ENCODE measurements at regions not wholly inside any gene's neighbourhood (a gene's known extent, or its start where the extent isn't known, plus 50 kb on each side); places are given as distances from the start of the nearest gene placed in this dataset.

DNA sequence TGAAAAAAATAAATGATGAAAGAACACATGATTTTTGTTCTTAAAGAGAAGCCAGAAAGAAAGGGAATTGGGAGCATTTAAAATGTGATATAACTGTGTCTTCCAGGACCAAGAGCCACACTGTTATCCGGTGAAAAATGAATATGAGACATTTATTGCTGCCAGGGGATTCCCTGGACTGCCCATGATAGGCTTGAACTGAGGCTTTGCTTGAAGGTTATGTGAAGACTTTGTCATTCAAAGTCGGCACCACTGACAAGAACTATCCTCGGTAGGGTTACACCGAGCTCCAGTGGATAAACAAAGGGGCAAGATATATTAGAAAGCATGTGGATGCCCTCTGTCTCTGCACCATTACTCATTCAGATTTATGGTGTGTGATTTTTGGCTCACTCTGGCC, 125.4 kb upstream of the MINDY3 start:
- POLR2A ChIA-PET, result no interaction called here
- WGBS (ENCODE audit: insufficient coverage), result 88% methylated on average over 4 of the region's 4 CpGs

DNA sequence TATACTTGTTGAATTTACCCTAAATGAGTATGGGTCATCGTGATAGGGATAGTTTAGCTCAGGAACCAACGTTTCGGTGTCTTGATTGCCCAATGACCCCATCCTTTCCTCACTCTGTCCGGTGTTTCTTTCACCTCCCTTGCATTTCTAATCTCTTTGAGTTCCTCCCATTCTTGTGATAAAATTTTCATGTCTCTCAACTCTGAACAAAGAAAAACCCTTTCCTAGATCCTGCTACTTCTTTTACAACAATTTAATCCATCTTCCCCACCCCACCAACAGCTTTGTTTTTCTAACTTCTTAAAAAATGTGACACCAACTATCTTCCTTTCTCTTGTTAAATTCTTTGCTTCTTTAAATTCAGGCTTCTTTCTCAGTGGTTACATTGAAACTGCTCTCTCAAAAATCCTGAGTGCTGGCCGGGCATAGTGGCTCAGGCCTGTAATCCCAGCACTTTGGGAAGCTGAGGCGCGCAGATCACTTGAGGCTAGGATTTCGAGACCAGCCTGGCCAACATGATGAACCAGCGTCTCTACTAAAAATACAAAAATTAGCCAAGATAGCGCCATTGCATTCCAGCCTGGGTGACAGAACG, 130.3 kb upstream of the MINDY3 start:
- Histone ChIP-seq H3K4me1 (ENCODE audit: control extremely low read depth in 1 of 4, control insufficient read depth in 4 of 4, insufficient read depth in 4 of 4, low read length in 3 of 4) (no peaks in the 10 kb centered on the region), H3K36me3 (ENCODE audit: control insufficient read depth in 4 of 4, insufficient read depth in 4 of 4, low read length in 3 of 4) (no peaks in the 10 kb centered on the region), H3K27me3 (replicated peaks in 2 of 5; ENCODE audit: control insufficient read depth in 4 of 5, insufficient read depth in 5 of 5, low read length in 4 of 5) (no peaks in the 10 kb centered on the region), H3K4me3 (ENCODE audit: control insufficient read depth in 1 of 7, extremely low read depth in 1 of 7, insufficient read depth in 4 of 7, low read depth in 2 of 7, low read length in 6 of 7) (no peak overlapping the region), H3K9me3 (ENCODE audit: control extremely low read depth in 1 of 5, control insufficient read depth in 4 of 5, insufficient read depth in 2 of 5, low read depth in 1 of 5, low read length in 4 of 5) (no peaks in the 10 kb centered on the region), H3K27ac (ENCODE audit: insufficient read depth in 1 of 2, low read depth in 1 of 2, low read length in 2 of 2, poor library complexity in 1 of 2, severe bottlenecking in 2 of 2) (no peak overlapping the region)
- ChIA-PET POLR2A (no interaction called here), CTCF (interaction anchor here (0.6 kb wide), 2 partner anchors 186 to 760 kb away, joined by 3 read pairs; no protein-coding TSS in a partner anchor)
- WGBS (ENCODE audit: insufficient coverage), result 87% methylated on average over 8 of the region's 11 CpGs
- no peak for DNase-seq

More for the DNA sequence above, 125.4 kb upstream of the MINDY3 start:
- Histone ChIP-seq H3K27me3 (replicated peaks in 2 of 5; ENCODE audit: control insufficient read depth in 4 of 5, insufficient read depth in 5 of 5, low read length in 4 of 5) (no peaks in the 10 kb centered on the region), H3K4me1 (ENCODE audit: control extremely low read depth in 1 of 4, control insufficient read depth in 4 of 4, insufficient read depth in 4 of 4, low read length in 3 of 4) (no peaks in the 10 kb centered on the region), H3K4me3 (ENCODE audit: control insufficient read depth in 1 of 7, extremely low read depth in 1 of 7, insufficient read depth in 4 of 7, low read depth in 2 of 7, low read length in 6 of 7) (no peak overlapping the region), H3K9me3 (ENCODE audit: control extremely low read depth in 1 of 5, control insufficient read depth in 4 of 5, insufficient read depth in 2 of 5, low read depth in 1 of 5, low read length in 4 of 5) (no peaks in the 10 kb centered on the region), H3K27ac (ENCODE audit: insufficient read depth in 1 of 2, low read depth in 1 of 2, low read length in 2 of 2, poor library complexity in 1 of 2, severe bottlenecking in 2 of 2) (no peak overlapping the region), H3K36me3 (ENCODE audit: control insufficient read depth in 4 of 4, insufficient read depth in 4 of 4, low read length in 3 of 4) (no peaks in the 10 kb centered on the region)
- DNase-seq, result no peak
- CTCF ChIA-PET, result no interaction called here

GRCh38 chr10:15997313-15997712, 137.0 kb upstream of the MINDY3 start:
- H3K27ac ChIP-seq (ENCODE audit: insufficient read depth in 1 of 2, low read depth in 1 of 2, low read length in 2 of 2, poor library complexity in 1 of 2, severe bottlenecking in 2 of 2), result no peak overlapping the region
- H3K9me3 ChIP-seq (ENCODE audit: control extremely low read depth in 1 of 5, control insufficient read depth in 4 of 5, insufficient read depth in 2 of 5, low read depth in 1 of 5, low read length in 4 of 5), result peaks cover 0 to 4% (median 0%) of the 10 kb centered on the region in 5 experiments
- POLR2A ChIA-PET, result no interaction called here
- 100% methylated on average over 2 of the region's 4 CpGs for WGBS (ENCODE audit: insufficient coverage)
- H3K36me3 ChIP-seq (ENCODE audit: control insufficient read depth in 4 of 4, insufficient read depth in 4 of 4, low read length in 3 of 4), result no peaks in the 10 kb centered on the region
- H3K4me3 ChIP-seq (ENCODE audit: control insufficient read depth in 1 of 7, extremely low read depth in 1 of 7, insufficient read depth in 4 of 7, low read depth in 2 of 7, low read length in 6 of 7), result no peak overlapping the region
- H3K27me3 ChIP-seq (replicated peaks in 2 of 5; ENCODE audit: control insufficient read depth in 4 of 5, insufficient read depth in 5 of 5, low read length in 4 of 5), result no peaks in the 10 kb centered on the region
- no peak for DNase-seq
- CTCF ChIA-PET, result no interaction called here
- no peaks in the 10 kb centered on the region for H3K4me1 ChIP-seq (ENCODE audit: control extremely low read depth in 1 of 4, control insufficient read depth in 4 of 4, insufficient read depth in 4 of 4, low read length in 3 of 4)

DNA sequence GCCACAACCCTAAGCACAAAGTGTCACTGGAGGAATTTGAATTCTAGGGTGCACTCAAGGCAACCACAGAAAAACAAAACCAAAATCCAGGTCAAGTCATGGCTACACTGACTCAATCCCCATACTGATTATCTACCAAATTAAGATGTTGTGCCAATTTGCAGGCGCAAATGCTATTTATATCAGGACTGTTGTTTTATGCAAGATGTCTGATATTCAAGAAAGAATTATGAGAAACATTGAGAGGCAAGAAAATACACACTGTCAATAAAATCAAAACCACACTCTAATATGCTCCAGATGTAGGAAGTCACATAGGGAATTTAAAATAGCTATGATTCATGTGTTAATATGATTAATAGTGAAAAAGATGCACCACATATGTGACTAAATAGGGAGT, 141.3 kb upstream of the MINDY3 start:
- Histone ChIP-seq H3K4me1 (ENCODE audit: control extremely low read depth in 1 of 4, control insufficient read depth in 4 of 4, insufficient read depth in 4 of 4, low read length in 3 of 4) (no peaks in the 10 kb centered on the region), H3K36me3 (ENCODE audit: control insufficient read depth in 4 of 4, insufficient read depth in 4 of 4, low read length in 3 of 4) (no peaks in the 10 kb centered on the region), H3K27ac (ENCODE audit: insufficient read depth in 1 of 2, low read depth in 1 of 2, low read length in 2 of 2, poor library complexity in 1 of 2, severe bottlenecking in 2 of 2) (no peak overlapping the region), H3K4me3 (ENCODE audit: control insufficient read depth in 1 of 7, extremely low read depth in 1 of 7, insufficient read depth in 4 of 7, low read depth in 2 of 7, low read length in 6 of 7) (no peak overlapping the region), H3K27me3 (replicated peaks in 2 of 5; ENCODE audit: control insufficient read depth in 4 of 5, insufficient read depth in 5 of 5, low read length in 4 of 5) (no peaks in the 10 kb centered on the region), H3K9me3 (ENCODE audit: control extremely low read depth in 1 of 5, control insufficient read depth in 4 of 5, insufficient read depth in 2 of 5, low read depth in 1 of 5, low read length in 4 of 5) (peaks cover 0 to 4% (median 0%) of the 10 kb centered on the region in 5 experiments)
- CTCF ChIA-PET, result interaction anchor here (0.6 to 0.9 kb wide), 2 partner anchors 13 to 56 kb away, joined by 3 read pairs; no protein-coding TSS in a partner anchor
- no peak for DNase-seq
- no CpG with 5 or more reads among the region's 1 CpG for WGBS (ENCODE audit: insufficient coverage)
- POLR2A ChIA-PET, result no interaction called here

DNA sequence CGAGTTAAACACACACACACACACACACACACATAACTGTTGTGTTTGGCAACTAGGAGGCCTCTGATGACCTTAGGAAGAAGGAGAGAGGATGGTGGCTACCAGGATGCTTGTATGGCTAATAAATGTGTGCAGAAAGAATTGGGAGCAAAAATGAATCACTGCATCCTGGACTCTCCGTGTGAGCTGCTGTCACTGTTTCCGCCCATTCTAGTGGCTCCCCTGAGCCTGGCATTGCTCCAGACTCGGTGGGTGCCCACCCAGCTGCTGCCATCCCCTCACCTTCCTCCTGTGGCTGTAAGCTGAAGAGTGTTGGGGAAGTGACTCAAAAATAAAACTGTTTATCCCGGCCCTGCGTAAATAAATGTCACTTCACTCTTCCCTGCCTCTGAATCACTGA, 149.5 kb upstream of the MINDY3 start:
- WGBS (ENCODE audit: insufficient coverage), result 50% methylated on average over 5 of the region's 6 CpGs
- Histone ChIP-seq H3K9me3 (ENCODE audit: control extremely low read depth in 1 of 5, control insufficient read depth in 4 of 5, insufficient read depth in 2 of 5, low read depth in 1 of 5, low read length in 4 of 5) (peaks cover 0 to 4% (median 0%) of the 10 kb centered on the region in 5 experiments), H3K36me3 (ENCODE audit: control insufficient read depth in 4 of 4, insufficient read depth in 4 of 4, low read length in 3 of 4) (no peaks in the 10 kb centered on the region), H3K27me3 (replicated peaks in 2 of 5; ENCODE audit: control insufficient read depth in 4 of 5, insufficient read depth in 5 of 5, low read length in 4 of 5) (no peaks in the 10 kb centered on the region), H3K4me1 (ENCODE audit: control extremely low read depth in 1 of 4, control insufficient read depth in 4 of 4, insufficient read depth in 4 of 4, low read length in 3 of 4) (no peaks in the 10 kb centered on the region), H3K27ac (ENCODE audit: insufficient read depth in 1 of 2, low read depth in 1 of 2, low read length in 2 of 2, poor library complexity in 1 of 2, severe bottlenecking in 2 of 2) (no peak overlapping the region), H3K4me3 (ENCODE audit: control insufficient read depth in 1 of 7, extremely low read depth in 1 of 7, insufficient read depth in 4 of 7, low read depth in 2 of 7, low read length in 6 of 7) (no peak overlapping the region)
- ChIA-PET CTCF (no interaction called here), POLR2A (no interaction called here)
- DNase-seq, result no peak

DNA sequence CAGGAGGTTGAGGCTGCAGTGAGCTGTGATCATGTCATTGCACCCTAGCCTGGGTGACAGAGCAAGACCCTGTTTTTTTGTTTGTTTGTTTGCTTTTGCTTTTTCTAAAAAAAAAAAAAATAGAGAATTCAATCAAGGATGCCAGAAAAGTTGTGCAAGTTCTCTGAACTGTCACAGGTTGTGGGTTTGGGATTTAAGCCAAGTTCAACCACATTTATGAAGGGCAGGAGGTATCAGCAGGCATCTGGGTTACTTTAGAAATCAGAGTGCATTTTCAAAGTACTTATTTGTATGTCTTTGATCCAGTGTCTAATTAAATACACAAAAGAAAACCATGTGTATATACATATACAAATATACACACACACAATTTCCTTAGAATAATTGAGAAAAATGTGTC, 151.2 kb upstream of the MINDY3 start:
- Histone ChIP-seq H3K36me3 (ENCODE audit: control insufficient read depth in 4 of 4, insufficient read depth in 4 of 4, low read length in 3 of 4) (no peaks in the 10 kb centered on the region), H3K27ac (ENCODE audit: insufficient read depth in 1 of 2, low read depth in 1 of 2, low read length in 2 of 2, poor library complexity in 1 of 2, severe bottlenecking in 2 of 2) (no peak overlapping the region), H3K4me1 (ENCODE audit: control extremely low read depth in 1 of 4, control insufficient read depth in 4 of 4, insufficient read depth in 4 of 4, low read length in 3 of 4) (no peaks in the 10 kb centered on the region), H3K27me3 (replicated peaks in 2 of 5; ENCODE audit: control insufficient read depth in 4 of 5, insufficient read depth in 5 of 5, low read length in 4 of 5) (no peaks in the 10 kb centered on the region), H3K9me3 (ENCODE audit: control extremely low read depth in 1 of 5, control insufficient read depth in 4 of 5, insufficient read depth in 2 of 5, low read depth in 1 of 5, low read length in 4 of 5) (peaks cover 0 to 4% (median 0%) of the 10 kb centered on the region in 5 experiments), H3K4me3 (ENCODE audit: control insufficient read depth in 1 of 7, extremely low read depth in 1 of 7, insufficient read depth in 4 of 7, low read depth in 2 of 7, low read length in 6 of 7) (no peak overlapping the region)
- peak in 2 of 3 donors; percentile 0 to 1 for DNase-seq
- POLR2A ChIA-PET, result no interaction called here
- CTCF ChIA-PET, result no interaction called here

DNA sequence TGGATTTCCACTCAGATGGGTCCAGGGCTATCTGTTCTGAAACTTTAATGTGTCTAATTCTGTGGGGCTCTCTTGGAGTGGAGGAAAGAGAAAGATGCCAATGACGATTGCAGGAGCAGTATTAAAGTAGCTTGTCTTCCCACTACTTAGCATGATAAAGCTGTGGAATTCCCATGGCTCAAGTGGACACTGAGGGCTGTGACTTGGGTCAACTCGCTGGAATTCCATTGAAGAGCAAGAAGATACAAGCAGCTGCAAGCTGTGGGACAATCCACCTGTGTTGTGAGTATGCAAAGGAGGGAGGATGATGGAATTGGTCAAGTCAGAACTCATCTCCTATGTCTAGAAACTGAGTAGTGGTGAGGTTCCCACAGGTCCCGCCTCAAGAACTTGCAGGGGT, 154.2 kb upstream of the MINDY3 start:
- no peaks in the 10 kb centered on the region for H3K4me1 ChIP-seq (ENCODE audit: control extremely low read depth in 1 of 4, control insufficient read depth in 4 of 4, insufficient read depth in 4 of 4, low read length in 3 of 4)
- DNase-seq, result no peak
- ChIA-PET POLR2A (no interaction called here), CTCF (interaction anchor here (0.7 to 1.1 kb wide), 2 partner anchors 12 to 14 kb away, joined by 3 read pairs; no protein-coding TSS in a partner anchor)
- no peak overlapping the region for H3K27ac ChIP-seq (ENCODE audit: insufficient read depth in 1 of 2, low read depth in 1 of 2, low read length in 2 of 2, poor library complexity in 1 of 2, severe bottlenecking in 2 of 2)
- peaks cover 0 to 2% (median 0%) of the 10 kb centered on the region in 5 experiments for H3K9me3 ChIP-seq (ENCODE audit: control extremely low read depth in 1 of 5, control insufficient read depth in 4 of 5, insufficient read depth in 2 of 5, low read depth in 1 of 5, low read length in 4 of 5)
- H3K27me3 ChIP-seq (replicated peaks in 2 of 5; ENCODE audit: control insufficient read depth in 4 of 5, insufficient read depth in 5 of 5, low read length in 4 of 5), result no peaks in the 10 kb centered on the region
- no peaks in the 10 kb centered on the region for H3K36me3 ChIP-seq (ENCODE audit: control insufficient read depth in 4 of 4, insufficient read depth in 4 of 4, low read length in 3 of 4)
- no peak overlapping the region for H3K4me3 ChIP-seq (ENCODE audit: control insufficient read depth in 1 of 7, extremely low read depth in 1 of 7, insufficient read depth in 4 of 7, low read depth in 2 of 7, low read length in 6 of 7)
- 82% methylated on average over 2 of the region's 3 CpGs for WGBS (ENCODE audit: insufficient coverage)
